HG03159 (cell line): ENCODE measurements at regions not wholly inside any gene's neighbourhood (a gene's known extent, or its start where the extent isn't known, plus 50 kb on each side); places are given as distances from the start of the nearest gene placed in this dataset.

Source experiments
- ATAC-seq: cut with Tn5 transposase; IDR thresholded peaks from one replicate; pipeline ENCODE4 v1.9.1; 2021; ENCODE audit warnings: mild to moderate bottlenecking, moderate library complexity; ENCODE audit not compliant: unreplicated experiment

- no peak for ATAC-seq
Observed at GRCh38 chr1:229075716-229076115, 195.2 kb upstream of the RAB4A start.

GRCh38 chr1:229076195-229076594 lies 194.7 kb upstream of the RAB4A start:
- ATAC-seq = no peak

- ATAC-seq = no peak
Observed at GRCh38 chr1:229079016-229079595, 191.8 kb upstream of the RAB4A start.

GRCh38 chr1:229080361-229080760 lies 190.6 kb upstream of the RAB4A start:
- no peak for ATAC-seq

GRCh38 chr1:229085291-229085690 lies 185.6 kb upstream of the RAB4A start:
- ATAC-seq = no peak

- no peak for ATAC-seq
Observed at GRCh38 chr1:229086091-229086490, 184.8 kb upstream of the RAB4A start.

GRCh38 chr1:229086686-229087085 lies 184.2 kb upstream of the RAB4A start:
- no peak for ATAC-seq

- no peak for ATAC-seq
Observed at GRCh38 chr1:229087339-229087738, 183.6 kb upstream of the RAB4A start.

GRCh38 chr1:229087906-229088305 lies 183.0 kb upstream of the RAB4A start:
- ATAC-seq = no peak

- ATAC-seq = no peak
Observed at GRCh38 chr1:229088711-229089110, 182.2 kb upstream of the RAB4A start.

- no peak for ATAC-seq
Observed at GRCh38 chr1:229089586-229090208, 181.2 kb upstream of the RAB4A start.

GRCh38 chr1:229091721-229092136 lies 179.2 kb upstream of the RAB4A start:
- ATAC-seq = no peak

- no peak for ATAC-seq
Observed at GRCh38 chr1:229092377-229093237, 178.3 kb upstream of the RAB4A start.

GRCh38 chr1:229093238-229093540 lies 177.7 kb upstream of the RAB4A start:
- ATAC-seq = no peak

GRCh38 chr1:229093609-229094336 lies 177.1 kb upstream of the RAB4A start:
- no peak for ATAC-seq

GRCh38 chr1:229094476-229095311 lies 176.2 kb upstream of the RAB4A start:
- no peak for ATAC-seq

- no peak for ATAC-seq
Observed at GRCh38 chr1:229095325-229095724, 175.6 kb upstream of the RAB4A start.

- no peak for ATAC-seq
Observed at GRCh38 chr1:229097356-229097755, 173.6 kb upstream of the RAB4A start.

GRCh38 chr1:229098361-229098760 lies 172.6 kb upstream of the RAB4A start:
- no peak for ATAC-seq

GRCh38 chr1:229098903-229099578 lies 171.9 kb upstream of the RAB4A start:
- no peak for ATAC-seq
